GM19438 (cell line): ENCODE measurements at regions not wholly inside any gene's neighbourhood (a gene's known extent, or its start where the extent isn't known, plus 50 kb on each side); places are given as distances from the start of the nearest gene placed in this dataset.

ENCODE experiments used
- ATAC-seq: cut with Tn5 transposase; IDR thresholded peaks from one replicate; pipeline ENCODE4 v1.9.1; 2021; ENCODE audit warnings: low read depth; ENCODE audit not compliant: unreplicated experiment

DNA sequence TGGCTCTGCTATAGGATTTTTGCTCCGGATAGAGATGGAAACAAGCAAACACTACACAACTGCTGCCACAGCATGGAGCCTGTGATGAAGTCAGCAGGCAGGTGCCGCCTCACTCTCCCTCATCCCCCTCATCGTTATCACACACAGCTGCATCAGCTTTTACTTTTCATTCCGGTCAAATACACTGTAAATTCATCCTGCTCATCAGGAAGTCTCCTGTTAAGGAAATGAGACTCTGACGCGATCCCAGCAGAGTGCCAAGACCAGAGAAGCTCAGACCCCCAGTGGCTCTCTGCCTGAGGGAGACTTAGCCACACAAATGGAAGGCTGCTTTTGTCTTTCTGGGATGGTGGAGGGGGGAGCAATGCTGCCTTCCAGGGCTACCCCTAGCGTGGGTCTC is 270.2 kb downstream of the ELAVL2 start:
- ATAC-seq, result no peak

DNA sequence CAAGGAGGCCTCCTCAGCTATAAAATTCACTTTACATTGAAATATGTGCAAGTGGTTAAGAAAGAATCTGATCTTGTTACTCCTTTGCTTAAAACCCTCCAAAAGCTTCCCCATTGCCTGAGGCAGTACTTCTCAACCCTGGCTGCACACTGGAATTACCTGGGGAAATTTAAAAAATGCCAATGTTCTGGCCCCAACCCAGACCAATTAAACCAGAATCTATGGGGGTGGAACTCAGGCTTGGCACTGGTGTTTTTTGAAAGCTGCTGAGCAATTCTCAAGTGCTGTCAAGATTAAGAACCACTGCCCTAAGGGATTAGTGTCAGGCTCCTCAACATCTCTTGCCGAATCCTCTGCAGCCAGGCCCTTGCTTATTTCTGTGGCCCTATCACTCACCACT is 269.6 kb downstream of the ELAVL2 start:
- no peak for ATAC-seq

DNA sequence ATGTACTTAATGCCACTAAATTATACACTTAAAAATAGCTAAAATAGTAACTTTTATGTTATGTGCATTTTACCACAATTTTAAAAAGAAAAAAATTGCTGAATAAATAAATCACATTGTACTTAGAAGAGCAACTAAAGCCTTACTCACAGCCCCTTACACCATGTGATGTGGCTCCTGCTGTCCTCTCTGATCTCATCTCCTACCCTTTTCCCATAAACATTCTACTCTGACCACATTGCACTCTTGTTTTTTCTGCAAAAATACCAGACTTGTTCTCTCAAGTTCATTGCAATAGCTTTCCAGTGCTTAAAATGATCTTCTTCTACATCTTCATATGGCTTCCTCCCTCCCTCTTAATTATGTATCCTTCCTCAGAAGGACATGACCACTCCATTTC is 268.4 kb downstream of the ELAVL2 start:
- no peak for ATAC-seq

DNA sequence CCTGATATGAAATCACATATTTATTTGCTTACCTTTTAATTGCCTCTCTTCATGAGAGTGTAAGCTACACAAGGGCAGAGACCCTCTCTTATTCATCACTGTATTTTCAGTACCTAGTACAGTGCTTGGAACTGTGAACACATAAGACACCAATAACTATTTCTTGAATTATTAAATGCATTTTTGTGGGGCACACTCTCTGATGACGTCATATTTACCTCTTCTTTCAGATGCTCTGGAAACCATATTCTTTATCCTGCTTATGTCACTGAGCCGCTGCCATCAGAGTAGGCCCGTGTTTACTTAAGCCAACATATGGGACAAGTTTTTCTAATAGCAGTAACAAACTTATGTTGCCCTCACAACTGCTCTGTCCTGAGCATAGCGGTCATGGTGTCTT is 266.5 kb downstream of the ELAVL2 start:
- ATAC-seq, result no peak

DNA sequence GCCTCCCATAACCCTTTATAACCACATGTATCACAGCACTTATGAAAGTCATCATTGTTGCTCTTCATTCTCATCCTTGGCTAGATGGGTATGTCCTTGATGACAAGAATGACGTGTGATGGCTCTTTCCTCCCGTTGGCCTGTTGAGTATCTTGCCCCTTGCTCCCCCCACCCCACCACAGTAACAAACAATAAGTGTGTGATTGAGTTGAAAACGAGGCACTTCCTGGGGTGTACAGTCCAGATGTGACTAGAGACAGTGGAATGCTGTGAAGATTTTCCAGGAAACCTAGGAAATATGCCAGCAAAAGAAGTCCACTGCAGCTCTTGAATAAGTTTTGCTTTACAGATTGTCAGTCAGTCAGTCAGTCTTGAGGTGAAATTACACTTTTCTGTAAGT is 262.5 kb downstream of the ELAVL2 start:
- ATAC-seq, result no peak

DNA sequence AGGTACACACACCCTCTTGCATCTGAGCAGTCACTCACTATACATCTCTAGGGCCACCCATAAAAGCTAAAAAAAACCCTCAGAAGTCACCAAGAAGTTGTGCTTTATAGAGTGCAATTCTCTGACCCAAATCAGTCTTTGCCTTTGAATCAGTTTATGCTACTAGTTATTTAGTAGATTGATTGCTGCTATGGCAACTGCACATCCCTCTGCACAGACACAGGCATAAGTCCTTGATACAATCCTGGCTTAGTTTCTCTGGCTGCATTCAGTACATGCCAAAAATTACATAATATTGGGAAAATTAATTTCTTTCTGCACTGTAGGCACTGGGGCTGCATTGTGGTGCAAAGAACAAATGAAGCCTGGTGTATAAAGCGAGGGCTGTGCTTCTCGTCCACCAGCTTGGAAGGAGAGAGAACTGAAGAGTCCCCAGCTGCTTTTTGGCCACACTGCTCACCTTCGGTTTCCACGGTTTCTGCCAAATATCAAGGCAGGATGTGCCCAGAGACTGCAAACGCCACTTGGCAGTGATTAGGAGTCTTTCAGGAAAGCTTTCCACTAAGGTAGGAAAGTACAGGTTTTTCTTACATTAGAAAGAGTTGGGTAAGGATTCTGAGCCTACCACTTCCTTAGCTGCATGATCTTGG is 258.4 kb downstream of the ELAVL2 start:
- no peak for ATAC-seq

DNA sequence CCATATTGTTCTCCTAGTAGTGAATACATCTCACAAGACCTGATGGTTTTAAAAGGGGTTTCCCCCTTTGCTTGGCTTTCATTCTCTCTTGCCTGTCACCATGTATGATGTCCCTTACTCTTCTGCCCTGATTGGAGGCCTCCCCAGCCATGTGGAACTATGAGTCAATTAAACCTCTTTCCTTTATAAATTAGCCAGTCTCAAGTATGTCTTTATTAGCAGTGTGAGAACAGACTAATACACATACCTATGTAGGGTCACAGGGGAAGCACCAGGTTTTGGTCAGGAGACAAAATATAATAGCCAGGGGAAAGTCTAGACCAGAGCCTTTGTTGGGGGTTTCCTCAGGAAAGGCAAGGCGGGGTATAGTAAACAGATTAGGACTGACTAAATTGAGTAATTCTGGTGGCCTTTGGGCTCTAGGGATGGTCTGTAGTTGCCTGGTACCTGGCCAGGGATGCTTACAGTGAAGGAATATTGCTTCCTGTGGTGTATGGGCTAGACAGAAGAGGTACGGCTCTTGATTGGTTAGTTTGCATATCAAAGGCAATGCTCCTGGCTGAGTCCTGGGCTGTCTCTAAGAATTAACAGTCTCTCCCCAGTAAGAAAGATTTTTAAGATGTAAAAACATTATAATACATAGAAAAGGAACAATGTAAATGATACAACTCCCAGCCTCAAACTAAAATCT is 254.5 kb downstream of the ELAVL2 start:
- ATAC-seq, result no peak

DNA sequence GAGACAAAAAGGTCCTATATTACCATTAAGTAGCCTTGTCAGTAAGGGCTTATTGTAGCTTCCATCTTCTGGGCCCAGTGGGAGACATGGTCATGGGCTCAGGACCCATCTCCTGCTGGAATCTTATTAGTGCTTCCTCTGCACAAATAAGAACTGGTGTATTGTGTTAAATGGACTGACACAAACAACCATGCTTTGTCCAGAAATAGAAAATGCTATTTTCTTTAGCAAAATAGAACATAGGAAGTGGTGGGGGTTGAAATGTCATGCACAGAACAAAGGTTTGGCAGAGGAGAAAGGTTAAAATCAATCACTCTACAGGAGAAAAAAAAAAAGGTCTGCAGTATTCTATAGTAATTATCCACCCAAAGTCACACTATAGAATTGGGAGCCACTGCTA is 252.2 kb downstream of the ELAVL2 start:
- ATAC-seq, result no peak

DNA sequence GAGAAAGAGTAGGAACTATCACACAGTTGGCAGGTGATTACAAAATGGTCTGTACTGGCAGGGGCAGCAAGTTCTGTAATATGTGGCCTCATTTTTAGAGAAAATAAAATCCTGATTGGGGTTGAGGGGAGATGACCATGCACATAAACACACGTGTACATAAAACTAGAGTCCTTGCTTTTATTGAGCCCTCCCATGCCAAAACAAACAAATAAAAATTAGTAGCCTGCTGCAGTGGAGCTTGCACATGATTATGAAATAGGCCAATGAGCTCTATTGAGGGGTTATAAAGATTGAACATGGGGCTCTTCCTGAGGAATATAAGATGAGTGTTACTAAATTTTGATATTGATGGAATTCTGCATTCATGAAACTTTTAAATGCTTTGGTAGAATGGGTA is 248.4 kb downstream of the ELAVL2 start:
- ATAC-seq, result no peak

DNA sequence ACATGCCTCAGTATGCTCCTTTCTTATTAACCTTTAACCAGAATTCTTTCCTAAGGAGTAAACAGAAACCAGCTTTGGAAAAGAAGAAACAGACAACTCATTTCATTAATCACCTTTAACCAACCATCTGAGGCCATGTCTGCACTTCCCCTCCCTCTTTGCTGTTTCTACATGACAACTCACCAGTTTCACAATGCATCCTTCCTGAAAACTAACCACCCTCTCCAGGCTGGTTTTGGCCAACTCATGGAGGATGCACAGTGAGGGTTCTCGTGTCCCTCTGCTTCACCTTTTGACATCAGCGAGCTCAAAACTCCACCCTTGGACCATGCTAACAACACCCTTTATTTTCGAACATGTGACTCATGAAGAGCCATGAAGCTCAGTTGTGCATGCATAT is 244.1 kb downstream of the ELAVL2 start:
- no peak for ATAC-seq

DNA sequence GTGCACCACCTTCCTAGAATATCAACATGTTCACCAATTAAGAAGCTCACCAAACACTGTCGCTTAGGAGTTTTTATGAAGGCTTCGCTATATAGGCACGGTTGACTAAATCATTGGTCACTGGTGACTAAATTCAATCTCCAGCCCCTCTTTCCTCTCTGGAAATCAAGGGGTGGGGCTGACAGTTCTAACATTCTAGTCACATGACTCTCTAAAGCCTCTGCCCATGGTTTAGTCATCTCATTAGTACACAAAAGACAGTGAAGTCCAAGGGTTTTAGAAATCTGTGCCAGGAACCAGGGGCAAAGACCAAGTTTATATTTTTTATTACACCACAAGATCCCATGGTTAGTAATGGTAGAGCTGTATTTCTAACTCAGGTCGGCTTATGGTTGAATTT is 243.2 kb downstream of the ELAVL2 start:
- ATAC-seq, result no peak

DNA sequence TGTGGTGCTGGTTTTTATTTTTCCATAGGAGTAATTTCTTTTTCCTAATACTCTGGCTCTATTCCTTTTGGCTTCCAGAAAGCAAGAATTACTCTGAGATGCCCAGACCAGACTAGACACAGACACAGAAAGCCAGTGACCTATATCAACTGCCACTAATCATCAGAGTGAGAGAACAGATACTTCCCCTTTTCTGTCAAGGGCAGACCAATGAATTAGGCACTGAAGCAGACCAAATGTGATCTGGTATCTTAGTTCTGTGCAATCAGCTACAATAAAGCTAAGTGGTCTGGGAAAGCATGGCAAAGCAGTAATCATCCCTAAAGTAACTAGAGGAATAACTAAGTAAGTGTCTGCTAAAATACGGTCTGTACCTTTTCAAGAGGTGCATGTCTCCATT is 239.1 kb downstream of the ELAVL2 start:
- ATAC-seq, result no peak

DNA sequence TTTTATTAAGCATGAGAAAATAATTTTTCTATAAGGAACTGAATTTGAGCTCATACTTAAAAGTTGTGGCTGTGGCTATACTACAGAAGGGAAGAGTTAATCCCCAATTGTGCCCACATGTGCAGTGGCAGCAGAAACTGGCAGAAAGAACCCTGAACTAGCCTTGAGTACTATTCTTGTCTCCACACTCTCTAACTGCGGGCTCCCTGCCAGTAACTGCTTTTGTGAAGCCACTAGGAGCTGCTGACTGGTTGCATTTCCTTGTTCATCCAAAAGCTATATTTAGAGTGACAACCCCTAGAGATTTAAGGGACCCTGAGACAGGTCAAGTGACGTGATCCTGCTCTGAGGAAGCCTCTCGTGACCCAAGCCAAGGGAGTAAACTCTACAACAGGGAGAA is 238.6 kb downstream of the ELAVL2 start:
- ATAC-seq, result no peak

DNA sequence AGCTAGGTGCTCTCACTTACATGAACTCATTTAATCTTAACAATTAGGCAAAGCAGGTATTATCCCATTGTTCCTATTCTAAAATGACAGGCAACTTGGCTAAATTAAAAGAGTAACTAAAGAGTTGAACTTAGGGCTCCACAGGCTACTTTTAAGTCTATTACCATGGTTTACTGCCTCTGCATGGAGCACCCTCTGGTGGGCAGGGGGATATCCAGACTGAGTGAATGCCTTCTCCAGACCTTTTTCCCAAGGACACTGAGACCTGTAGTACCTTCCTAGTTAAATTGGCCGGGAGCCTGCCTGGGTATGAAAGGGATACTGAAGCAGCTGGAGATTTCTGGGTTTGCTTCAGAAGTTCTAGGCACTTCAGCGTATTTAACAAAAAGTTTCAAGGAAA is 238.1 kb downstream of the ELAVL2 start:
- ATAC-seq, result no peak

DNA sequence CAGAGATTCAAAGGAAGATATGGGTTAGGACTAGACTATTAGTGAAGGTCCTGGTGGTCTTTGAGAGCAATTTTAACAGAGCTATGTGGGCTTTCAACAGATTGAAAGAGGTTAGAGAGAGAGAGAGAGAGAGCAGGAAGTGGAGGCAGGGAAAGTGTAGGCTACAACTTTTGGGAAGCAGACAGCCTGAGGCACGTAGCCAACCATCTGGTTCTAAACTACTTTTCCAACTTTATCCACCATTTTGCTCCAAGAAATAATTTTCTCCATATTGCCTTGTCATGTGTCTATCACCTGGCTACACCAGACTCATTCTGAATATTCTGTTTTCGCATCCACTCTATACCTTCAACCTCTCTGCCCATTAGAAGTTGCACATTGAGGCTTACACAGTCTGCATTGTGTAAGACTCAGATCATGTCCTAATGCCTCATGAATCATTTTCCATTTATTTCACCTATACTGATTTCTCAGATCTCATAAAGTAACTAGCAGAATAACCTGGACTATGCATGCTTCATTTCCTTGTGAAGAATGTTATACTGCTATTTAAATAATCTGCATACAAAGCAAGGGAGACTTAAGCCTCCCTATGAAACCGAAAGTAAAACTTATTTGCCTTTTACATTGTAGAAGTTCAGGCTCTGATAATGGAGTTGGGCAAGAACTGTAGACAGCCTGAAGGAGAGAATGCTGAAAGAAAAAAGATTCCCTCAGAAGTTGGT is 235.6 kb downstream of the ELAVL2 start:
- no peak for ATAC-seq

DNA sequence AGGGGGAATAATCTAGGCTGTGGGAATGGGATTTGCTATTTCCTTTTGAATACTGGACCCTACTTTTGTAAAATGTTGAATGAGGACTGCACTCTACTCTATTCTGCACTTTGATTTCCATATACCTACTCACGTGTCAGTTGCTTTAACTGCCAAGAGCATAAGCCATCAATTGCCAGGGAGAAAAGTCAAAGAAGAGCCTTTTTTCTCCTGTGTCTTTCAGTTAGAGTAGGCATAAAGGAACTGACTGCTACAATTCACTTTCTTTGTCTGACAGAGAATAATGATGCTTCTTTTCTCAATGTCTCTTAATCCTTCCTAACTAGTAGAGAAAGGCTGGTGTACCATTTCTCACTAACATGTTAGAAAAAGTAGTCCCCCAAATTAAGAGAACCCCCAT is 231.6 kb downstream of the ELAVL2 start:
- ATAC-seq, result no peak

DNA sequence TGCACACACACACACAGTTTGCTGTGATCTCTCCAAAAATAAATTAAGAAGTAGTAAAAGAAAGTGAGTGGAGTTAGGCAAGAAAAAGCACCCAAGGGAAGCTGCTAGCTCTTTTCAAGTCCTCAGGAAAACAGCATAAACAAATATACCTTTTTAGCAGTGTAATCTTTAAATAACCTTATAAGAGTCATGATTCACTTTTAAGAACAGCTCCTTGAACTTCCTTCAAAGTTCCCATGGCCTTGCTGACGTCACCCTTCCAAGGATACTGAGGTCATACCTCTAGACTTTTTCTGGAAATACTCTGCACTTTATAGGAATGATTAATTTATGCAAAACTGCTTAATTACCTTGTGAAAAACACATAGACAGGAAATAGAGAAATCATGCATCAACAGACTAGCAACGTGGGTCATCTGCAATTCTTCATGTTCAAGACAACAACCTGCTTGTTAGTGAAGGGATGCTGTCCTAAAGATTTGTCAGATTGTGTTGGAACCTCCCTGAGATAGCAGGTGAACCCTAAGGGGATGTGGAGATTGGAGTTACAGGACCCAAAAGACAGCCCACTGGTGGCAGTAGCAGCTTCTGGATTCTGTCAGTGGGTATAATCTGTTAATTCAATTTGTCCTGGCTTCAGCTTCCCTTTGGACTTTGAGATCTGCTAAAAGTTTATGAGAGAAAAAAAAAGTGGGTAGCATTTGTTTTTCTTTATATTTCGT is 229.0 kb downstream of the ELAVL2 start:
- no peak for ATAC-seq

DNA sequence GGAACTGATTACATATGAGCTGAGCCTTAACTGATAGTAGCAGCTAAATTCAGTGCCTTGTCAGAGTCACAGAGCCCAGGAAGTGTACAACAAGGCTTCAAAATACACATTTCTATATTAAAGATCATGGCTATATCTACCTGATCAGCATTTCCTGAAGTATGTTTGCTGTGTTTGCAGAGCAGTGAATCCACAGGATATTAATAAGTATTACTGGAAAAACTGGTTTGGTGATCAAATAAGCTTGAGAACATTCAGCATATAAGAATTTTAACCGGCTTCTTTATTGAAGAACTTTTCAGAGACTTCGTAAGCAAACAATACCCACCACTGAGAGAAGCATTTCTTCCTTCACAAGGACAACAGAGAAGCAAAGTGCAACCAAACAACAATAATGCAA is 227.0 kb downstream of the ELAVL2 start:
- ATAC-seq, result no peak

DNA sequence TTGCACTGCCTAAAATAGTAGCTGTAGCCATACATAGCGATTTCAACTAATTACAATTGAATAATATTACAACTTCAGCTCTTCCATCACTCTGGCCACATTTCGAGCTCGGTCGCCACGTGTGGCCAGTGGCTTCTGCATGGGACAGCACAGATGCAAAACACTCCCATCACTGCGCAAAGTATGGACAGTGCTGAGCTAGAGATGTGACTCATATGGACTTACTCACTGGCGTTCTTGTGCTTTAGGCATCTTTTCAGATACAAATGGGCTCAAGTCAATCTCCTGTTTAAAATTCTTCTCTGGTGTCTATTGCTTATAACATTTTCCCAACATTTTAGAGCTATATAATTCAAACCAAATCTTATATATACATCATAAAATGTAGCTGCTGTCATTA is 222.7 kb downstream of the ELAVL2 start:
- no peak for ATAC-seq

DNA sequence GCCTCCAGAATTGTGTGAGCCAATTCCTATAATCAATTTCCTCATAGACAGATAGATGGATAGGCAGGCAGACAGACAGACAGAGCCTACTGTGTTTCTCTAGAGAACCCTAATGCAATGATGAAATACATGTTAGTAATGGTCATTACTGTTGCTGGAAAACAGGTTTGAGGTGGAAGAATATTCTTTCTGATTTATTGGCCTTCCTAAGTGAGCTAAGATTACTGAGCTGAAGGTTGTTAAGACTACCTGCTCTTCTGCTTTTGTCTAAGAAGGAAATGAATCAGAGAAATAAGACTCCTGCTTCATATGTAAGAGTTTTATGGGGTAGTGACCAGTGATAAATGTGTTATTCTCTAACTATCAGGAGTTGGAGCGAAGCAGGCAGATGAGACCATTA is 219.9 kb downstream of the ELAVL2 start:
- no peak for ATAC-seq

DNA sequence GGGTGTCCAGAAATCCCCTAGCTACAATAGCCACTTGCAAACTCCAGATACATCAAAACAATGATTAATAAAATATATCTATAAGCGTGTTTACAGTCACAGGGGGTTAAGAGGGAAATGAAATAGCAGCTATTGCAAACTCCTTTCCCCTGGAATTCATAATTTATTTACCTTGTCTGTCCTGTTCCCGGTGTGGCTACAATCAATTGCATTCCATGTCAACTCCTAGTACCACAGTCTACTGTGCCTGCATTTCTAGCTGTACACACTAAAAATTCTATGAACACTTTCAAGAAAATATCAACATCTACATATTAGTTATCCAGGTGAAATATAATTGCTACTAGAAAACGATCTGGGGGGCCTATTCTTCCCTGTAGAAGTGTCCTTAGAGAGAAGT is 217.6 kb downstream of the ELAVL2 start:
- ATAC-seq, result no peak
